Upper lobe of left lung (tissue), 4 donors: ENCODE measurements at regions not wholly inside any gene's neighbourhood (a gene's known extent, or its start where the extent isn't known, plus 50 kb on each side); places are given as distances from the start of the nearest gene placed in this dataset.

Experiments used
- CTCF ChIP-seq, 6 experiments: fragments of 450-650 bp in 4 of 6; fragments of 200-600 bp in 2 of 6; sonication (generic) in 2 of 6; IDR thresholded peaks; one replicate each; pipeline ENCODE4 v1.5.1; 2016 to 2019; ENCODE audit warnings: antibody characterized with exemption in 6 of 6
- EP300 ChIP-seq, 4 donors: sonication (generic); formaldehyde crosslinking; IDR thresholded peaks; one replicate each; pipeline ENCODE4 v1.5.1; 2017; ENCODE audit warnings: antibody characterized with exemption in 4 of 4, control low read depth in 2 of 4
- POLR2A ChIP-seq, 4 donors: fragments of 450-650 bp; IDR thresholded peaks; one replicate each; pipeline ENCODE4 v1.5.1; 2016 to 2017; ENCODE audit warnings: antibody characterized with exemption in 4 of 4, mild to moderate bottlenecking in 2 of 4
- POLR2AphosphoS5 ChIP-seq, 2 donors: sonication (generic); formaldehyde crosslinking; IDR thresholded peaks; one replicate each; pipeline ENCODE4 v1.5.1; 2017; ENCODE audit warnings: antibody characterized with exemption in 2 of 2

GRCh38 chr5:163222982-163223381, 214.4 kb upstream of the CCNG1 start:
- no peak for TF ChIP-seq POLR2A (IDR thresholded peaks at IDR 0.05)
- TF ChIP-seq CTCF (IDR thresholded peaks at IDR 0.05), result no peak
- no peak for TF ChIP-seq POLR2AphosphoS5 (IDR thresholded peaks at IDR 0.05)
- TF ChIP-seq EP300 (IDR thresholded peaks at IDR 0.05), result no peak
